A204.1 (cell line): ENCODE measurements at regions not wholly inside any gene's neighbourhood (a gene's known extent, or its start where the extent isn't known, plus 50 kb on each side); places are given as distances from the start of the nearest gene placed in this dataset.
"Not testable (repeated sequence)": the region's sequence is repeated elsewhere in the genome, so short reads cannot be mapped to it uniquely, and the experiment has no call there.

Experiments used
- FAIRE-seq: peaks from 2 replicates; lab custom pipeline; 2012; peaks lifted over from hg19 to GRCh38; lab: Jason Lieb, UNC

DNA sequence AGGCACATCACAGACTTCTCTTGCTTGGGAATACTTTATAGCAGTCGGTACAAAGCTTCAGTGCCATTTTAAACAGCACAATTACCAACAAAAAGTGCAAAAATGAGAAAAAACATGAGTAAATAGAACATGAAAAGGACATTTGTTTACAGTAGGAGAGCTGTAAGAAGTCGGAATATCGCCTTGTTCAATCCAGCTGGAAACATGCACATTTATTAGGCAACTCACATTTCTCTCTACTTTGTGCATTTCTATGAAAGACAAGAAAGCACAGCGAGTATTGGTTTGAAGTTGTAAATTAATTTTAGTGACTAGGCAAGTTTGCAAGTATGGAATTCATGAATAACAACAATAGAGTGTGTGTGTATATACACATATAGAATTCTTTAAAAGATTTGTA lies 484.7 kb downstream of the DACH1 start:
- FAIRE-seq = no peak

- FAIRE-seq = no peak
Measured at GRCh38 chr13:71380191-71380590, 486.8 kb downstream of the DACH1 start.

GRCh38 chr13:71378961-71379905 lies 487.8 kb downstream of the DACH1 start:
- no peak for FAIRE-seq

DNA sequence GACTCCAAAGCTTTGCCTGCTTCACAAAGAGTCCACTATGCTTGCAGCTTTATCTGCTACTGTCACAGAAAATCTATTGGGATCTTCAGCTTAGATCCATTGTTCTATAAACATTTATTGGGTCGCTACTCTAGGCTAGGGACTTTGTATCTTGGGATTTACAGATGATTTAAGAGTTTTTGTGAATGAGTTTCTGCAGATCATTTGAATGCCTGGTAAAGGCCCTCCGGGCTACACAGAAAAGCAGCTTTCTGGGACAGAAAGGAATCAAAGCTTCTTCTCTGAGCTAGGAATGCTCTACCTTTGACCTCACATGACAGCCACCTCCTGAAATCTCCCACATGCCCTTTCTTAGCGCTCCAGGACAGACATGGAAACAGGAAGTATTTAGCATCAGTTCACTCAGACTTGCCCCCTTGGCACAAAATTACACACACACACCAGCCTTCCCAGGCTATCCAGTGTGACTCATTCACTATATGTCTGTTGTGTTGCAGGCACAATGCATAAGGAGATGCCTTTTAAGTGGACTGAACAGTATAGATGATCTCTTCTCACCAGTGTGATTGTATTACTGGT lies 492.4 kb downstream of the DACH1 start:
- no peak for FAIRE-seq

- FAIRE-seq = no peak
Measured at GRCh38 chr13:71368336-71368735, 498.7 kb downstream of the DACH1 start.

DNA sequence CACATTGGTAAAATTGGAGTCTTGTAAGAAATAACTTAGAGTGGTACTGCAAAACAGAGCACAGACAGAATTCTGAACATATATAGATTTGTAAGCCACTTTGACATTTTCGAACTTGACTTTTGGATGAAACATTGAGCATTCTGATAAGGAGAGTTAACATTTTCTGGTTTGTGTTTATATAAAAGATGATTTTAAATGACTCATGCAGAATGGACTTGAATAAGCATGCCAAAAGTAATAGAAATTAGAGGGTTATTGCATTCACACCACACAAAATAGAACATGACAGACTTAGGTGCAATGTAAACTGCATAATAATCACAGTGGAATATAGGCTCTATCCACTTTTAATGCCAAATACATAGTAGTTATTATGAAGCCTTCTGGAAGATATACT lies 507.0 kb downstream of the DACH1 start:
- FAIRE-seq = no peak

GRCh38 chr13:71359641-71360040 lies 507.4 kb downstream of the DACH1 start:
- FAIRE-seq = no peak

- FAIRE-seq = no peak
Measured at GRCh38 chr13:71358218-71358617, 508.8 kb downstream of the DACH1 start.

GRCh38 chr13:71355010-71355409 lies 512.0 kb downstream of the DACH1 start:
- no peak for FAIRE-seq

DNA sequence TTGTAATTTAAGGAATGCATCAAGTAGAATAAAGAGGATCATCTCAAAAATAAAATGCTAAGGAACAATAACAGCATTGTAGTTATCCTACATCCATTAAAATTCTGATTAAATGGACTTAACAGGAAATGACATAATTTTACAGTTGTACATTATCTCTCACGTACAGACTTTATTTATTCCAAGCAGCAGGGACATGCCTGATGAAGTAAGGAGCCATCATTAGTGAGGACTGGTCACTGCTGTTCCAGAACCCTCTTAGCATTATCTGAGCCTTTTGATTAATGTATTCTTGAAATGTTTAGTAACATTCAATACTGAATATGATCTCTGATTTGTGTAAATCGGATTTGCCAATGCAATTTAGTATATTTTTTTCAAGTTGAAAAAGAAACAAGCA lies 516.1 kb downstream of the DACH1 start:
- FAIRE-seq = no peak

GRCh38 chr13:71345856-71346255 lies 521.1 kb downstream of the DACH1 start:
- FAIRE-seq = not testable (repeated sequence)

DNA sequence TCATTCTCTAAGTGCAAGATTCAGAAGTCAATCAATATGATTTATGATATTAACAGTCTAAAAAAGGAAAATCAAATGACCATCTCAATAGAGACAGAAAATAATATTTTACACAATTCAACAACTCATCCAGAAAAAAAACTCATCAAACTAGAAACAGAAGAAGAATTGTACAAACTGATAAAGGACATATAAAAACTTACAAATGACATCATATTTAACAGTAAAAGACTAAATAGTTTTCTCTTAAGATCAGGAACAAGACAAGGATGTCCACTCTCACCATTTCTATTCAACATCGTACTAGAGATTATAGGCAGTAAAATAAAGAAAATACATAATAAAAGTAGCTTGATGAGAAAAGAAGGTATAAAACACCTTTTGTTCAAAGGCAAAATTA lies 527.3 kb downstream of the DACH1 start:
- peak; percentile 43 for FAIRE-seq

- no peak for FAIRE-seq
Measured at GRCh38 chr13:71339005-71339404, 528.0 kb downstream of the DACH1 start.

- no peak for FAIRE-seq
Measured at GRCh38 chr13:71338070-71338469, 528.9 kb downstream of the DACH1 start.

- FAIRE-seq = no peak
Measured at GRCh38 chr13:71327266-71327665, 539.7 kb downstream of the DACH1 start.

DNA sequence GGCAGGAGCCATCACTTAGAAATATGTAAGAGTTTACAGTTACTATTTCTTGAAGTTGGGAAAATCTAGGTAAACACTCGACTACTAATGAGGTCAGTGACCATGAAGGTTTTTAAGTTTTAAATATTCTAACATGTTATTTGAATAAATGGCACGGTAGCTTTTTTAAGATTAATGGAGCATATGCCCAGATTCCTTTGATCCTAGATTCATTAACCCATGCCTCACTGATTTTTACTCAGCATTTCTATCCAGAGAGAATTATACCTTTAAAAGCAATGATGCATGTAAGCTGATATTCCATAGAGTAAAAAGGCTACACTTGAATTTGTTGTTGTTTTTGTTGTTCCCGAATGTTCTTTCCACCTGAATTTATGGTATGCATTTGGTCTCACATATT lies 541.4 kb downstream of the DACH1 start:
- FAIRE-seq = no peak

- FAIRE-seq = no peak
Measured at GRCh38 chr13:71323266-71323665, 543.7 kb downstream of the DACH1 start.

GRCh38 chr13:71320452-71320851 lies 546.6 kb downstream of the DACH1 start:
- no peak for FAIRE-seq

GRCh38 chr13:71316792-71317363 lies 550.1 kb downstream of the DACH1 start:
- FAIRE-seq = no peak

DNA sequence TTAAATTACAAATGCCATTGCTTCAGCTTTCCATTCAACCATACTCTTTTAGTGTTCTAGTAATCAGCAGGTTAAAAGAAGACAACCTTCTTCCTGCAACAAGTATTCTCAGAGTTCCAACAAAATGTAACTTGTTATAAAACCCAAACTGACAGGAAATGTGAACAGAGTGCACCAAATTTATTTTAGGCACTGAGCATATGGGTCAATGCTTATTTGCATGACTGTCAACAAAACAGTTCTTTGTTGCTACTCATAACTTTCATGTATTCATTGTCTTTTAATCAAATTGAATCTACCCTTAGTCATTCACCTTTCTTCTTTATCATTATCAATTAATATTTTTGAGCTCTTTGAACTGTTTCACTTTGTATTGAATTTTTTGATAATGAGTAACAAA lies 554.1 kb downstream of the DACH1 start:
- no peak for FAIRE-seq

GRCh38 chr13:71309905-71310304 lies 557.1 kb downstream of the DACH1 start:
- peak; percentile 35 for FAIRE-seq

DNA sequence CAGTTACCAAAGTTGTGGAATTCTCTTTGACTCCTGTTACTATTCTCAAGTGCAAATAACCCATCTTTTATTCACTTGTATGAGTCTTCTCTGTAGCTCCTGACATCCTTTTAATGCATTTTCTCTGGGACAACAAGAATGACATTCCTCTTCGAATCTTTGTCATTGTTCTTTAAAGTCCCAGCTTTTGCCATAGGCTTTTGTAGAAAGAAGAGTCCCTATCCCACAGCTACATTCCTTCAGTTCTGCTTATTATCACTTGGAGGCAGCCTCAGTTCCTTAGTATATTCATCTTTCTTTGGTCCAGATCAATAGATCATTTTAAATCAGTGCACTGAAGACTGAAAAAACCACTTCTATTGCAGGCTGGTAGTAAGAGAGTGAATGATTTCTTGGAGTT lies 560.2 kb downstream of the DACH1 start:
- no peak for FAIRE-seq

GRCh38 chr13:71304861-71305260 lies 562.1 kb downstream of the DACH1 start:
- FAIRE-seq = no peak

DNA sequence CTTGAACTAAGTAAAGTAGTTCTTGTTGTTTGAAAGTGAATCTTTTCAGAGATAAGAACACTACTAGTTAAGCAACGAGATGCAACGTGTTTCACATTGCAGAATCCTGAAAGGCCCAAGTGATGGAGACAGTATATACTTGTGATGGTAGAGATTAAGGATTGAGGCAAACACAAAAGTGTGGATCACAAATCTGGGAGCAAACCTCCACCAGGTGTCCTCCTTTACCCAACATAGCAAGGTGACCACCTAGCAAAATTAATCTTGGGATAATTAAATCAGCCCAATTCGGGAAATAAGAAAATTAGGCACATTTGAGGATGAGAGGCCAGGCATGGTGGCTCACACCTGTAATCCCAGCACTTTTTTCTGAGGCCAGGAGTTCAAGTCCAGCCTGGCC lies 563.9 kb downstream of the DACH1 start:
- no peak for FAIRE-seq
